Ishikawa (cell line): ENCODE measurements at regions not wholly inside any gene's neighbourhood (a gene's known extent, or its start where the extent isn't known, plus 50 kb on each side); places are given as distances from the start of the nearest gene placed in this dataset.

ENCODE experiments used
- CEBPB ChIP-seq: IDR thresholded peaks from 2 replicates; pipeline ENCODE4 v1.6.1; 2012
- EP300 ChIP-seq: IDR thresholded peaks from 2 replicates; pipeline ENCODE4 v1.6.1; 2012; ENCODE audit warnings: borderline replicate concordance
- REST ChIP-seq: IDR thresholded peaks from 2 replicates; pipeline ENCODE4 v1.6.1; 2012; ENCODE audit warnings: low read depth, mild to moderate bottlenecking
- TAF1 ChIP-seq: IDR thresholded peaks from 2 replicates; pipeline ENCODE4 v1.6.1; 2012; ENCODE audit warnings: low read depth, mild to moderate bottlenecking
- TCF12 ChIP-seq: IDR thresholded peaks from 2 replicates; pipeline ENCODE4 v1.6.1; 2012; ENCODE audit warnings: low read depth
- ZBTB7A ChIP-seq: IDR thresholded peaks from 2 replicates; pipeline ENCODE4 v1.6.1; 2012; ENCODE audit warnings: low read depth
- TF ChIP-seq, protein P1 (sequence below): IDR thresholded peaks from 2 replicates; pipeline ENCODE4 v1.6.1; 2012

GRCh38 chr2:39834426-39834825 is 55.4 kb upstream of the THUMPD2 start:
- TF ChIP-seq REST = no peak
- TF ChIP-seq EP300 = no peak
- no peak for TF ChIP-seq TCF12
- no peak for TF ChIP-seq CEBPB
- TF ChIP-seq ZBTB7A = no peak
- TF ChIP-seq TAF1 = no peak
- TF ChIP-seq, protein P1, sequence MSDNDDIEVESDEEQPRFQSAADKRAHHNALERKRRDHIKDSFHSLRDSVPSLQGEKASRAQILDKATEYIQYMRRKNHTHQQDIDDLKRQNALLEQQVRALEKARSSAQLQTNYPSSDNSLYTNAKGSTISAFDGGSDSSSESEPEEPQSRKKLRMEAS = no peak
